SK-N-SH (cell line): ENCODE measurements at regions not wholly inside any gene's neighbourhood (a gene's known extent, or its start where the extent isn't known, plus 50 kb on each side); places are given as distances from the start of the nearest gene placed in this dataset.

ENCODE experiments used
- CTCF ChIA-PET: fragments of 300-600, 350-600 bp; formaldehyde crosslinking; extraction: SDS; loops from one replicate; lab custom pipeline; 2021; lab: Yijun Ruan, JAX
- POLR2A ChIA-PET: fragments of 350-600 bp; sonication (Branson Sonifier 250); formaldehyde crosslinking; extraction: SDS; loops from one replicate; lab custom pipeline; 2020; ENCODE audit warnings: antibody characterized with exemption, inconsistent platforms; lab: Yijun Ruan, JAX
- DNase-seq: peaks from one replicate; pipeline ENCODE4 v3.0.0; 2012
- H2AFZ ChIP-seq: fragments of 200-600 bp; sonication (generic); 2 replicates; pipeline ENCODE4 v1.8.1; 2016; ENCODE audit warnings: antibody characterized with exemption, mild to moderate bottlenecking, low read depth
- H3F3A ChIP-seq: fragments of 200-600 bp; sonication (generic); replicated peaks from 2 replicates; pipeline ENCODE3; 2016; ENCODE audit warnings: antibody characterized with exemption, mild to moderate bottlenecking; ENCODE audit not compliant: insufficient read depth
- H3K27ac ChIP-seq, 2 experiments: fragments of 200-500 bp in 1 of 2; fragments of 200-600 bp in 1 of 2; sonication (Bioruptor generic) in 1 of 2; sonication (generic), shearing (Covaris generic) in 1 of 2; 2 replicates each; pipeline versions ENCODE4 v1.5.1 to v1.6.1; 2014 to 2016; ENCODE audit warnings: low read depth in 2 of 2, inconsistent platforms in 1 of 2, low read length in 1 of 2, mild to moderate bottlenecking in 1 of 2, mixed read lengths in 1 of 2
- H3K27me3 ChIP-seq: fragments of 200-600 bp; sonication (generic), shearing (Covaris generic); 2 replicates; pipeline ENCODE4 v1.6.1; 2016; ENCODE audit warnings: mixed run types; ENCODE audit not compliant: insufficient read depth
- H3K36me3 ChIP-seq, 2 experiments: fragments of 200-500 bp in 1 of 2; fragments of 200-600 bp in 1 of 2; sonication (Bioruptor generic) in 1 of 2; sonication (generic) in 1 of 2; replicated peaks in 1 of 2; 2 replicates each; pipeline versions ENCODE3 to v1.5.1; 2014 to 2016; ENCODE audit warnings: low read length in 1 of 2, mild to moderate bottlenecking in 1 of 2; ENCODE audit not compliant: insufficient read depth in 2 of 2, control insufficient read depth in 1 of 2
- H3K4me1 ChIP-seq, 2 experiments: fragments of 200-500 bp in 1 of 2; fragments of 200-600 bp in 1 of 2; sonication (Bioruptor generic) in 1 of 2; sonication (generic), shearing (Covaris generic) in 1 of 2; 2 replicates each; pipeline versions ENCODE4 v1.5.1 to v1.6.1; 2014 to 2016; ENCODE audit warnings: low read depth in 1 of 2, low read length in 1 of 2, mixed run types in 1 of 2; ENCODE audit not compliant: insufficient read depth in 2 of 2, control insufficient read depth in 1 of 2
- H3K4me2 ChIP-seq: fragments of 200-600 bp; sonication (generic), shearing (Covaris generic); 2 replicates; pipeline ENCODE4 v1.6.1; 2017; ENCODE audit warnings: mixed run types
- H3K4me3 ChIP-seq, 2 experiments: fragments of 200-500 bp in 1 of 2; fragments of 200-600 bp in 1 of 2; sonication (Bioruptor generic) in 1 of 2; sonication (generic), shearing (Covaris generic) in 1 of 2; 2 replicates each; pipeline versions ENCODE4 v1.5.1 to v1.8.1; 2014 to 2016; ENCODE audit warnings: low read depth in 2 of 2, inconsistent platforms in 1 of 2, low read length in 1 of 2, mild to moderate bottlenecking in 1 of 2, mixed read lengths in 1 of 2, moderate library complexity in 1 of 2
- H3K79me2 ChIP-seq: fragments of 200-600 bp; sonication (generic); 2 replicates; pipeline ENCODE4 v1.8.1; 2017; ENCODE audit warnings: mild to moderate bottlenecking; ENCODE audit not compliant: insufficient read depth
- H3K9ac ChIP-seq: fragments of 200-600 bp; sonication (generic); 2 replicates; pipeline ENCODE4 v1.6.1; 2017; ENCODE audit warnings: mixed run types
- H3K9me2 ChIP-seq: fragments of 200-600 bp; sonication (generic); 2 replicates; pipeline ENCODE4 v1.6.1; 2017; ENCODE audit warnings: mixed run types
- H3K9me3 ChIP-seq: fragments of 200-600 bp; sonication (generic); 2 replicates; pipeline ENCODE4 v1.6.1; 2017; ENCODE audit warnings: mixed run types, mild to moderate bottlenecking, moderate library complexity
- H4K20me1 ChIP-seq: fragments of 200-600 bp; sonication (generic); 2 replicates; pipeline ENCODE4 v1.6.1; 2017; ENCODE audit warnings: mild to moderate bottlenecking, mixed run types; ENCODE audit not compliant: insufficient read depth
- EP300 ChIP-seq, 2 experiments: IDR thresholded peaks; 2 replicates each; pipeline versions ENCODE4 v1.4.0 to v1.6.1; 2012; ENCODE audit warnings: borderline replicate concordance in 1 of 2, low read depth in 1 of 2, low read length in 1 of 2
- EZH2phosphoT487 ChIP-seq: fragments of 200-600 bp; sonication (generic); IDR thresholded peaks from 2 replicates; pipeline ENCODE4 v1.6.1; 2017; ENCODE audit warnings: low read depth, mixed run types, mild to moderate bottlenecking, antibody characterized with exemption, moderate library complexity, borderline replicate concordance
- GATA2 ChIP-seq: sonication (generic); formaldehyde crosslinking; IDR thresholded peaks from 2 replicates; pipeline ENCODE4 v1.5.0; 2020; ENCODE audit warnings: mild to moderate bottlenecking, missing genetic modification reagents
- IRF3 ChIP-seq: fragments of 150-350 bp; IDR thresholded peaks from 2 replicates; pipeline ENCODE4 v1.6.1; 2016; ENCODE audit warnings: mild to moderate bottlenecking, low read depth, low read length
- JUND ChIP-seq: IDR thresholded peaks from 2 replicates; pipeline ENCODE4 v1.4.0; 2012
- MEF2A ChIP-seq: IDR thresholded peaks from 2 replicates; pipeline ENCODE4 v1.4.0; 2012; ENCODE audit warnings: low read depth, borderline replicate concordance
- RAD21 ChIP-seq: IDR thresholded peaks from 2 replicates; pipeline ENCODE4 v1.6.1; 2012; ENCODE audit warnings: mild to moderate bottlenecking, low read length
- RFX5 ChIP-seq: IDR thresholded peaks from 2 replicates; pipeline ENCODE4 v1.6.1; 2012; ENCODE audit warnings: mild to moderate bottlenecking, improper control_type of control experiment, low read length
- TEAD4 ChIP-seq: IDR thresholded peaks from 2 replicates; pipeline ENCODE4 v1.4.0; 2012; ENCODE audit warnings: mild to moderate bottlenecking, borderline replicate concordance; ENCODE audit not compliant: insufficient read depth
- WGBS: methylation state at CpG from one replicate; pipeline ENCODE4 v1.1.6; 2017; ENCODE audit warnings: low lambda C conversion rate; 5-methylcytosine and 5-hydroxymethylcytosine counted together
- TF ChIP-seq, protein P1 (sequence below): fragments of 150-350 bp; IDR thresholded peaks from 2 replicates; pipeline ENCODE4 v1.6.1; 2017; ENCODE audit warnings: antibody characterized with exemption, low read length, low read depth, borderline replicate concordance
- TF ChIP-seq, protein P2 (sequence below): fragments of 200-600 bp; sonication (generic); IDR thresholded peaks from 2 replicates; pipeline ENCODE4 v1.6.1; 2017; ENCODE audit warnings: antibody characterized with exemption, mild to moderate bottlenecking, moderate library complexity

GRCh38 chr4:34318773-34319172, 1925.5 kb downstream of the ARAP2 start:
- no peaks in the 10 kb centered on the region for H3K36me3 ChIP-seq
- no peaks in the 10 kb centered on the region for H3K79me2 ChIP-seq
- no peak overlapping the region for H3K27ac ChIP-seq
- no peaks in the 10 kb centered on the region for H4K20me1 ChIP-seq
- H3K4me3 ChIP-seq, result no peak overlapping the region
- H3K9me2 ChIP-seq, result no peaks in the 10 kb centered on the region
- H3K9me3 ChIP-seq, result no peaks in the 10 kb centered on the region
- ChIA-PET POLR2A (no interaction called here), CTCF (no interaction called here)
- no peaks in the 10 kb centered on the region; a peak in 2 of 4 replicates for H3K4me1 ChIP-seq
- H3K27me3 ChIP-seq, result no peaks in the 10 kb centered on the region
- no peak overlapping the region for H3K9ac ChIP-seq
- TF ChIP-seq EP300 (IDR thresholded peaks at IDR 0.05; ENCODE audit: borderline replicate concordance in 1 of 2, low read depth in 1 of 2, low read length in 1 of 2) (peak in 1 of 2 experiments; percentile 61; a peak in 1 of 4 replicates), JUND (no peak), GATA2 (CRISPR knock-in tag) (peak; percentile 75), MEF2A (no peak), IRF3 (no peak), TEAD4 (no peak)
- TF ChIP-seq, protein P1, sequence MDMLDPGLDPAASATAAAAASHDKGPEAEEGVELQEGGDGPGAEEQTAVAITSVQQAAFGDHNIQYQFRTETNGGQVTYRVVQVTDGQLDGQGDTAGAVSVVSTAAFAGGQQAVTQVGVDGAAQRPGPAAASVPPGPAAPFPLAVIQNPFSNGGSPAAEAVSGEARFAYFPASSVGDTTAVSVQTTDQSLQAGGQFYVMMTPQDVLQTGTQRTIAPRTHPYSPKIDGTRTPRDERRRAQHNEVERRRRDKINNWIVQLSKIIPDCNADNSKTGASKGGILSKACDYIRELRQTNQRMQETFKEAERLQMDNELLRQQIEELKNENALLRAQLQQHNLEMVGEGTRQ, result no peak
- no peak overlapping the region for H2AFZ ChIP-seq
- no peak overlapping the region for H3K4me2 ChIP-seq
- H3F3A ChIP-seq, result no peaks in the 10 kb centered on the region
- no peak for DNase-seq

DNA sequence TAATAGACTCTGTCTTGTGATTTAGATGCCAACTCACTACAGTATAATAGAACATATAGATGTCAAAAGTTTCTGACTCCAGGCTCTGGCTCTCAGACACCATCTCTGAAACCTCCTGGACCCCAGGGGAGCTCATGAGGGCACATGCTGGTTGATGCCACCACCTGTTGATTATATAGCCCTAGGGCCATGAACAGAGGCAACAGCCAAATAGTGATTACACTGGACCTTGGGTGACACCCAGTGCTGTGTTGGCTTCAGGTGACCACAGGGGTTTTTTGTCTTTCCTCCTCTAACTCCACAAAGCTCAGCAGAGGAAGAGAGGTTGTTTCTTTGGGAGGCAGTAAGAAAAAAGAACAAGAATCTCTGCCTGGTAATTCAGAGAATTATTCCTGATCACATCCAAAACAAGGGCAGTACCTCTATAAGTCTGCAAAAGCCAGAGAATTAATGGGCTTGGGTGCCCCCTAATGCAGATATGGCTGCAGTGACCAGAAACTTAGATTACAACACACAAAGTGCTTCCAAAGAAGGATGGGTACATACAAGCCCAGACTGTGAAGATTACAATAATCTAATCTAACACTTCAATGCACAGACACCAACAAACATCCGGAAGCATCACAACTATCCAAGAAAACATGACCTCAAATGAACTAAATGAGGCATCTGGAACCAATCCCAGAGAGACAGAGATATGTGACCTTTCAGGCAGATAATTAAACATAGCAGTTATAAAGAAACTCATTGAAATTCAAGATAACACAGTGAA, 1920.6 kb downstream of the ARAP2 start:
- Histone ChIP-seq H3K4me3 (no peak overlapping the region), H3K27me3 (no peaks in the 10 kb centered on the region), H3K4me1 (no peaks in the 10 kb centered on the region; a peak in 2 of 4 replicates), H3K9me2 (no peaks in the 10 kb centered on the region), H3K79me2 (no peaks in the 10 kb centered on the region), H3K9ac (no peak overlapping the region), H2AFZ (no peak overlapping the region), H3K9me3 (no peaks in the 10 kb centered on the region), H4K20me1 (no peaks in the 10 kb centered on the region), H3K27ac (no peak overlapping the region), H3K36me3 (no peaks in the 10 kb centered on the region), H3K4me2 (no peak overlapping the region), H3F3A (no peaks in the 10 kb centered on the region)
- ChIA-PET POLR2A (no interaction called here), CTCF (interaction anchor here (0.6 to 1.1 kb wide), 3 partner anchors 12 to 111 kb away, joined by 3 to 4 read pairs (median 3); no protein-coding TSS in a partner anchor)
- 8% methylated on average over 1 of the region's 1 CpG for WGBS
- no peak for TF ChIP-seq RFX5
- no peak for TF ChIP-seq EZH2phosphoT487
- TF ChIP-seq, protein P2, sequence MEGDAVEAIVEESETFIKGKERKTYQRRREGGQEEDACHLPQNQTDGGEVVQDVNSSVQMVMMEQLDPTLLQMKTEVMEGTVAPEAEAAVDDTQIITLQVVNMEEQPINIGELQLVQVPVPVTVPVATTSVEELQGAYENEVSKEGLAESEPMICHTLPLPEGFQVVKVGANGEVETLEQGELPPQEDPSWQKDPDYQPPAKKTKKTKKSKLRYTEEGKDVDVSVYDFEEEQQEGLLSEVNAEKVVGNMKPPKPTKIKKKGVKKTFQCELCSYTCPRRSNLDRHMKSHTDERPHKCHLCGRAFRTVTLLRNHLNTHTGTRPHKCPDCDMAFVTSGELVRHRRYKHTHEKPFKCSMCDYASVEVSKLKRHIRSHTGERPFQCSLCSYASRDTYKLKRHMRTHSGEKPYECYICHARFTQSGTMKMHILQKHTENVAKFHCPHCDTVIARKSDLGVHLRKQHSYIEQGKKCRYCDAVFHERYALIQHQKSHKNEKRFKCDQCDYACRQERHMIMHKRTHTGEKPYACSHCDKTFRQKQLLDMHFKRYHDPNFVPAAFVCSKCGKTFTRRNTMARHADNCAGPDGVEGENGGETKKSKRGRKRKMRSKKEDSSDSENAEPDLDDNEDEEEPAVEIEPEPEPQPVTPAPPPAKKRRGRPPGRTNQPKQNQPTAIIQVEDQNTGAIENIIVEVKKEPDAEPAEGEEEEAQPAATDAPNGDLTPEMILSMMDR, result peak; percentile 35
- TF ChIP-seq RAD21, result peak; percentile 52
- DNase-seq, result no peak
